ENCODE measurements at regions not wholly inside any gene's neighbourhood (a gene's known extent, or its start where the extent isn't known, plus 50 kb on each side); places are given as distances from the start of the nearest gene placed in this dataset.

DNA sequence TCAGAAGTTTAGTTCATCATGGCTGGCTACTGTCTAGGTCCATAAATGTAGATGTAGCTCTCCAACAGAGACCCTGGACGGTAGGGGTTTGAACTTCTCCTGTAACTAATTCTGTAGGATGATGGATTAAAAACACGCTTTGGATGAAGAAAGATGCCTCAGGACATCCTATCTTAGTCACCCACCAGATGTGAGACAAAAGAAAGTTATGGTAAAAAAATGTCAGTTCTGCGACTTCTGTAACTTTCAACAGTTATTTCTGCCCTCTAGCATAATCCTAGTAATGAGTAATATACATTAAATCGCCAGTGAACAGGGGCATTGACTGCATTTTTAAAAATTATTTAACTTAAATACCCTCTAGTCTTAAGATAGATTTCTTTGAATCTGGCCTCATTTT lies 210.1 kb upstream of the LRATD1 start:
- no peaks in the 10 kb centered on the region for H3K36me3 Mint-ChIP-seq
- no peak overlapping the region for H3K4me3 Mint-ChIP-seq
- H3K4me1 Mint-ChIP-seq: no peaks in the 10 kb centered on the region
- peaks cover 5% of the 10 kb centered on the region for H3K9me3 Mint-ChIP-seq
- no peak for ATAC-seq
- no peaks in the 10 kb centered on the region for H3K27me3 Mint-ChIP-seq
- no peak overlapping the region for H3K27ac Mint-ChIP-seq

DNA sequence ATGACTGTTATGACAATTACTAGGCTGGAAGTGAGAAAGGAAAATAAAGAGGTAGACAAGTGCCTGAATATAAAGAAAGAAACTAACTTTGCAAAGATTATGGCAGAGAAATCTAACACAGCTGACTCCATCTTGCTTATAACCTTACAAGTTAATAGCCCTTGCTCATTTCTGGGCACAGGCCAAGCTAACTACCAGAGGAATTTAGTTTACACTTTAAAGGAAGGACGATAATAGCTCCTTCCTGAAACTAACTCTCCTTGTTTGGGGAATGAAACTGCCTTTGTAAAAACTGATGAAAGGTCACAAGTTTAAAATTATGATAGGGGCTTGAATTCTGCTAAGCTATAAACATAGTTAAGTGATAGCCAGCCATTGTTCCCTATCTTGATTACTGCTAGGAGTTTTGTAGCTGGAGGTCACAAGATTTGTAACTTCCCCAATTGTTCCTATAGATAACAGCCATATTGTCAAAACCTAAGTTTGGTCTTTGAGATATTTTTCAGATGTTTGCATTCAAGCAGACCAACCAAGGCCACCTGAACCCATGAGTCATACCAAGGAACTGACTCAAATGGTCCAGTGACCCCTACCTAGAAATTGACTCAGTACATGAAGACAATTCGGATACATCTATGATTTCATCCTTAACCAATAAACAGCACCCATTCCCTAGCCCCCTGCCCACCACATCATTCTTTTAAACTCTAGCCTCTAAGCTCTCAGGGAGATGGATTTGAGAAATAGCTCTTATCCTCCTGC lies 209.2 kb upstream of the LRATD1 start:
- H3K36me3 Mint-ChIP-seq: no peaks in the 10 kb centered on the region
- ATAC-seq: no peak
- H3K4me3 Mint-ChIP-seq: no peak overlapping the region
- H3K27me3 Mint-ChIP-seq: no peaks in the 10 kb centered on the region
- H3K27ac Mint-ChIP-seq: no peak overlapping the region
- peaks cover 5% of the 10 kb centered on the region for H3K9me3 Mint-ChIP-seq
- no peaks in the 10 kb centered on the region for H3K4me1 Mint-ChIP-seq

DNA sequence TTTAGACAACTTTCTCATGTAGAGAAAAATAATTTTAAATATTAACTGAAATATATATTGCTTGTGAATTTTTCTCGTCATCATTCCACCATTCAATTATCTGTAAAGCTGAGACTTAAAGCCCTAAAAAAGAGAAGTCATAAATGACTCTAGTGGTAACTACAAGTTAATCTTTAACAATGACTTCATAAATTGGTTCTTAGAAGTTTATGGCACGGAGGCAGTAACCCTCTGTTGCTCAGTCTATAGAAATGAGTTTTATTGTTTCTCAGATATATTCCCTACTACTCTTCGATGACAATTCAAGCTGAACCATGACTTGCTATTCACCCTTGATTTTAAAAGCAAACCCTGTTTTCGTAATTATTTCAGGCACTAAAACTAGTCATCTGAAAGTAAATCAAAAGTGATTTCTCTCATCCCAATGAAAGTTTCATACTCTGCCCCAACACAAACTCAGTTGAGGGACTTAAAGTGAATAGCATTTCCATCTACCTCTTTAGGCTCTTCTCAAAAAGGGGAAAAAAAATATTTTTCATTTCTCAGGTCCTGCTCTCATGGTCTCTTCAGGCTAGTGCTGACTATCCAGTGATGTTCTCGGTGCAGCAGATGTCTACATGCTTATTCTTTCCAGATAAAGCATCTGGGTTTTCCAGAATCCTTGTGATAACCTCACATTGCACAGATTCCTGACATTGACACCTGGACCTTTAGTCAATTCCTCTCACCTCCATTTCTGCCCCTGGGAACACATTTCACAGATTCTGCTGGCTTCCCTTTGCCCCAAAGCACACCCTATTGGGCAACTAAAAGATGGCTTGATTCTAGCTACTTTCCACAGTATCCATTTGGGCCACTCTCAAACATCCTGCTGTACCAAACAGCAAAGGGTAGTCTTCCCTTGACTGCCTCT lies 207.8 kb upstream of the LRATD1 start:
- no peak for ATAC-seq
- Mint-ChIP-seq H3K4me3 (no peak overlapping the region), H3K9me3 (peaks cover 5% of the 10 kb centered on the region), H3K36me3 (no peaks in the 10 kb centered on the region), H3K4me1 (no peaks in the 10 kb centered on the region), H3K27me3 (no peaks in the 10 kb centered on the region), H3K27ac (no peak overlapping the region)

DNA sequence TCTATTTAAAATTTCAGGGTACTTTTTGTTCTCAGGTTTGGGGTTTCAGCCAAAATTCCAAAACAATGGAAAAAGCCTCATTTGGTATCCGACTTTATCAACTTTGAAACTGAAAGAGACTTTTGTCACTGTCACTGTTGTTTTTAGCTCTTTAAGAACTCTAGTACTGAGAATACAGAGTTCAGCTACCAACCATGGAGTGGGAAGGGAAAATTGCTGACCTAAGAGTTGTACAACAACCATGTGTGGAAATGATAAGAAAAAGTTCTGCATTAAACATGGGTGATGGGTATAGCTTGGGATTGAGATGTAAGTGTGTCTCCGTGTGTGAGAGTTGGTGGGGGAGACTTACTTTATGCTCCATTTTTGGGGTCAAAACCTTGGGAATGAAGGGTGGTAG lies 206.6 kb upstream of the LRATD1 start:
- H3K27me3 Mint-ChIP-seq: no peaks in the 10 kb centered on the region
- peaks cover 3% of the 10 kb centered on the region for H3K9me3 Mint-ChIP-seq
- H3K36me3 Mint-ChIP-seq: no peaks in the 10 kb centered on the region
- ATAC-seq: no peak
- no peaks in the 10 kb centered on the region for H3K4me1 Mint-ChIP-seq
- no peak overlapping the region for H3K4me3 Mint-ChIP-seq
- H3K27ac Mint-ChIP-seq: no peak overlapping the region

DNA sequence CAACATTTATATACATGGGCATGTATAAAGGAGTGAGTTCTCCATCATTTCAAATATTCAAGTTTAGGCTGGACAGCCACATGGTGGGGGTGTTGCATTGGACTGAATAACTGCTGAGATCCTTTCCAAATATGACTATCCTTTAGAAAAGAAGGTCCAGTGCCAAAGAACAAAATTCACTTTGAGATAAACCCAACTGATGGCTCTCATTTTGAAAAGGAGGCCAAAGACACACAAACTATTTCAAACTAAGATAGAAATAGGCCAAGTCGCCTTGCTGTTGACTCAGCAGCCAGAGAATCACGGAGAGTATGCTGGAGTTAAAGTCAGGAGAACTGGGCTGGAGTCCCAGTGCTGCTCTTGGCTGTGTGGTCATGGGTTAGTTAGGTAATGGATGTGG lies 204.5 kb upstream of the LRATD1 start:
- Mint-ChIP-seq H3K36me3 (no peaks in the 10 kb centered on the region), H3K27ac (no peak overlapping the region), H3K27me3 (no peaks in the 10 kb centered on the region), H3K9me3 (peaks cover 3% of the 10 kb centered on the region), H3K4me3 (no peak overlapping the region), H3K4me1 (no peaks in the 10 kb centered on the region)
- no peak for ATAC-seq

DNA sequence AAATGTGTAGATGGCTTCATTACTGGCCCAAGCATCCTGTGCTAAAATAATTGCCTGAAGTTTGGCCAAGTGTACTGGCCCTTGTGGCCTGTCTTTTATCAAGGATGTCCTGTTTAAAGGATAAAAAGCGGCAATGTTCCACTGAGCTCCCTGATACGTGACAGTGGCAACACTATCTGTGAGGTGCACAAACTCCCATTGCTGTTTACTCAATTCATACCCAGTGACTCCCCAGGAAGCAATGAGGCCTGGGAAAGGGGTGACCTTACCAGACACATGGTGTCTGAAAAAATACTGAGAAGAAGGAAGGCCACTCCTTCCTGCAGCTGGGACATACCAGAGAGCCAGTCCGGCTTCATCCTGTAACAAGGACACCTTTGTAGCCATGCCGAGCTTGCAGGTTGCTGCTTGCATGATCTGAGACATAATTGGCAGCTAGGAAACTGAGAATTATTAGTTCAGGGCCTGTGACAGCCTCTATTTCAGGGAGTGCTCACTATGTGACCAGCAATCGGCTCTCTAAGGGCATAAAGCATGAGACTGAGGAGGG lies 198.5 kb upstream of the LRATD1 start:
- peaks cover 12% of the 10 kb centered on the region for H3K9me3 Mint-ChIP-seq
- H3K4me1 Mint-ChIP-seq: no peaks in the 10 kb centered on the region
- no peak overlapping the region for H3K4me3 Mint-ChIP-seq
- H3K27me3 Mint-ChIP-seq: no peaks in the 10 kb centered on the region
- H3K27ac Mint-ChIP-seq: no peak overlapping the region
- no peaks in the 10 kb centered on the region for H3K36me3 Mint-ChIP-seq
- ATAC-seq: no peak

DNA sequence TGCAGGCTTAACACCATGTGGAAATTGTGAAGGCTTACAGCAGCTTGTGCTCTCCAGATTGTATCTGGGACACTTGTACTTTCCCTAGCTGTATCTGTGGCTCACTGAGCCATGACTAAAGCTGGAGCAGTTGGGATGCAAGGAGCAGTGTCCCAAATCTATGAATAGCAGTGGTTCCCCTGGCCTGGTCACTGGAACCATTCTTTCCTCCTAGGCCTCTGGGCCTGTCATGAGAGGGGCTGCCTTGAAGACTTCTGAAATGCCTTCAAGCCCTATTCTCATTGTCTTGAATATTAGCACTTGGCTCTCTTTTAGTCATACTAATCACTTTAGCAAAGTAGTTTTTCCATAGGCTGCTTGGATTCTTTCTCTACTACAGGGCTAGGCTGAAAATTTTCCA lies 186.8 kb upstream of the LRATD1 start:
- no peak overlapping the region for H3K27ac Mint-ChIP-seq
- H3K36me3 Mint-ChIP-seq: no peaks in the 10 kb centered on the region
- no peaks in the 10 kb centered on the region for H3K9me3 Mint-ChIP-seq
- H3K27me3 Mint-ChIP-seq: no peaks in the 10 kb centered on the region
- no peak for ATAC-seq
- no peaks in the 10 kb centered on the region for H3K4me1 Mint-ChIP-seq
- H3K4me3 Mint-ChIP-seq: no peak overlapping the region

DNA sequence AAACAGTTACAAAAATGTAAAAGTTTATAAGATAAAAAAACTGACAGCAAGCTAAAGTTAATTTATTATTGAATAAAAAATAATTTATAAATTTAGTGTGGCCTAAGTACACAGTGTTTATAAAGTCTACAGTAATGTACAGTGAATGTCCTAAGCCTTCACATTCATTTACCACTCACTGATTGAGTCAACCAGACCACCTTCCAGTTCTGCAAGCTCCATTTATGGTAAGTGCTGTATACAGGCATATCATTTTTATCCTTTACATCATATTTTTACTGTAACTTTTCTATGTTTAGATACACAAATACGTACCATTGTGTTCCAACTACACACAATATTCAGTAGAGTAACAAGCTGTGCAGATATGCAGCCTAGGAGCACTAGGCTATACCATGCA lies 184.2 kb upstream of the LRATD1 start:
- H3K36me3 Mint-ChIP-seq: no peaks in the 10 kb centered on the region
- ATAC-seq: no peak
- H3K4me1 Mint-ChIP-seq: no peaks in the 10 kb centered on the region
- H3K4me3 Mint-ChIP-seq: no peak overlapping the region
- H3K27me3 Mint-ChIP-seq: no peaks in the 10 kb centered on the region
- H3K27ac Mint-ChIP-seq: no peak overlapping the region
- H3K9me3 Mint-ChIP-seq: no peaks in the 10 kb centered on the region

DNA sequence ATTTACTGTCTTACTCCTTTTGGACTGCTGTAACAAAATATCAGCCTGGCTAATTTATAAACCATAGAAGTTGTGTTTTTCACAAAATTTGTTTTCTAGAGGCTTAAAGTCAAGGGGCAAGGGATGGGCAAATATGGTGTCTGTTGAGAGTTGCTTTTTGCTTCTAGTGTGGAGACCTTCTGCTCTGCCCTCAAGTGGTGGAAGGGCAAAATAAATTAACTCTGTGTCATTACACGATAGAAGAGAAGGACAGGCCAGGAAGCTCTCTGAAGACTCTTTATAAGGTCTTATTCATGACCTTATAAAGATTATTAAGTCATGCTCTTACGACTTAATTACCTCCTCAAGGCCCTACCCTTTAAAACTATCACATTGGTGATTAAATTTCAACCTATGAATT lies 181.2 kb upstream of the LRATD1 start:
- ATAC-seq: no peak
- no peaks in the 10 kb centered on the region for H3K27me3 Mint-ChIP-seq

DNA sequence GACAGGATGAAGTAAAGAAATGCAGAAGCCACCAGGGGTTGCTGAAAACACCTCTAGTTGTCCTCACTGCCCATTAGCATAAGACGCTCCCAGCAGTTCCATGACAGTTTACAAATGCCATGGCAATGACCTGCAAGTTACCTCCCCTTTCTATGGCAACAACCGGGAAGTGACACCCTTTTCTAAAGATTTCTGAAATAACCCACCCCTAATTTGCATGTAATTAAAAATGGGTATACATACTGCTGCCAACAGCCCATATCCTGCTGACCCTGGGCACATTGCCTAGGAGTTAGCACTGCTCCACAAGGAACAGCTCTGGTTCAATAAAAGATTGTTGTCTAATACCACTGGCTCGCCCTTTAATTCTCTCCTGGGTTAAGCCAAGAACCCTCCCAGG lies 178.3 kb upstream of the LRATD1 start:
- no peak for ATAC-seq
- H3K36me3 Mint-ChIP-seq: no peaks in the 10 kb centered on the region
- H3K4me1 Mint-ChIP-seq: no peaks in the 10 kb centered on the region
- H3K27ac Mint-ChIP-seq: no peak overlapping the region
- peaks cover 3% of the 10 kb centered on the region for H3K9me3 Mint-ChIP-seq
- H3K4me3 Mint-ChIP-seq: no peak overlapping the region
- H3K27me3 Mint-ChIP-seq: no peaks in the 10 kb centered on the region

More for the DNA sequence above, 181.2 kb upstream of the LRATD1 start:
- no peaks in the 10 kb centered on the region for H3K36me3 Mint-ChIP-seq
- H3K4me3 Mint-ChIP-seq: no peak overlapping the region
- H3K9me3 Mint-ChIP-seq: peaks cover under 1% of the 10 kb centered on the region
- no peaks in the 10 kb centered on the region for H3K4me1 Mint-ChIP-seq
- H3K27ac Mint-ChIP-seq: no peak overlapping the region

DNA sequence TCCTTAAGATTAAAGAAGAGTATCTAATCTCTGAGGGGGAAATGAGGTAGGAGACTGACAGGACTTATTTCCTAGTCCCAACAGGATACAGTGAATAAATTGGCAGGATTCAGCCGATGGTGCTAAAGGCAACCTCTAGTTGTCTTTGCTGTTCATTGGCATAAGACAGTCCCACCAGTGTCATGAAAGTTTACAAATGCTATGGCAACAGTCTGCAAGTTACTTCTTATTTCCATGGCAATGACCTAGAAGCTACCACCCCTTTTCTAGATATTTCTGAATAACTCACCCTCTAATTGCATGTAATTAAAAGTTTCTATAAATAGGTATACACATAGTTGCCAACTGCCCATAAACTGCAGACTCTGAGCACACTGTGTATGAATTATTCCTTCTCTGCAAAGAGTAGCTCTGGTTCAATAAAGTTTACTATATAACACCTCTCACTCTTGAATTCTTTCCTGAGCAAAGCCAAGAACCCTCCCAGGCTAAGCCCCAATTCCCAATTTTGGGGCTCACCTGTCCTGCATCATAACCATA lies 172.7 kb upstream of the LRATD1 start:
- peaks cover 3% of the 10 kb centered on the region for H3K9me3 Mint-ChIP-seq
- no peak for ATAC-seq
- no peaks in the 10 kb centered on the region for H3K27me3 Mint-ChIP-seq
- no peaks in the 10 kb centered on the region for H3K36me3 Mint-ChIP-seq
- no peak overlapping the region for H3K4me3 Mint-ChIP-seq
- no peak overlapping the region for H3K27ac Mint-ChIP-seq
- no peaks in the 10 kb centered on the region for H3K4me1 Mint-ChIP-seq

DNA sequence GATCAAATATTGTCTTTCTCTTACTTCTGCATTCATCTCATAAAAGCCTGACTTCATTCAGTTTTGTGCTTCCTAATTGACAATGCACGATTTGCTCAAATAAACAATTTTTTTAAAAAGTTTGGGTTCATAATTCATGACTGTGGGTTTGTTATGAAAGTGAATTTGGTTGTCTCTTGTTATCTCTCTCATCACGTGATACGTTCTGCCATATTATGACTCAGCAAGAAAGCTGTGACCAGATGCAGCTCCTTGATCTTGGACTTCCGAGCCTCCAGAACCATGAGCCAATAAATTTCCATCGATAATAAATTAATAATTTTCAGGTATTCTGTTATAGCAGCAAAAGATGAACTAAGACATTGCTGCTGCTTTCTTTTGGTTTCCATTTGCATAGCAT lies 156.5 kb upstream of the LRATD1 start:
- Mint-ChIP-seq H3K4me3 (no peak overlapping the region), H3K27me3 (no peaks in the 10 kb centered on the region), H3K9me3 (no peaks in the 10 kb centered on the region), H3K4me1 (no peaks in the 10 kb centered on the region), H3K36me3 (no peaks in the 10 kb centered on the region), H3K27ac (no peak overlapping the region)
- ATAC-seq: no peak

DNA sequence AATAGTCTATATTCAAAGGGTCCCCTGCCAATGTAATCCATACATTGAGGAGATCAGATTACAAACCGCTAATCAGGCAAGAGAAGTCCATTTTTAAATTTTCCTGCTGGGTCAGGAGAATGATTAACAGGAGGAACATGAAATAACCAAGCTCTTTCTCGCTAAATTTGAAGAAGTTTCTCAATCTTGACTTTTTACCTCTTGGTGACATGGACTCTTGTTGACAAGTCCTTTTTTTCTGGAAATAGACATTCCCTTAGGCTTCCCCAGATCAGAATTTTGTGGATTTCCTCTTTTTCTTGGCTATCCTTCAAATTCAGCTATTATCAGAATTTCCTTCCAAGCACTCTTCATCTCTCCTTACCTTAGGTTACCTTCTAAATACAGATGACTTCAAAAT lies 153.0 kb upstream of the LRATD1 start:
- H3K4me1 Mint-ChIP-seq: no peaks in the 10 kb centered on the region
- no peaks in the 10 kb centered on the region for H3K27me3 Mint-ChIP-seq
- no peak overlapping the region for H3K27ac Mint-ChIP-seq
- ATAC-seq: no peak
- no peaks in the 10 kb centered on the region for H3K36me3 Mint-ChIP-seq
- peaks cover 8% of the 10 kb centered on the region for H3K9me3 Mint-ChIP-seq
- H3K4me3 Mint-ChIP-seq: no peak overlapping the region

DNA sequence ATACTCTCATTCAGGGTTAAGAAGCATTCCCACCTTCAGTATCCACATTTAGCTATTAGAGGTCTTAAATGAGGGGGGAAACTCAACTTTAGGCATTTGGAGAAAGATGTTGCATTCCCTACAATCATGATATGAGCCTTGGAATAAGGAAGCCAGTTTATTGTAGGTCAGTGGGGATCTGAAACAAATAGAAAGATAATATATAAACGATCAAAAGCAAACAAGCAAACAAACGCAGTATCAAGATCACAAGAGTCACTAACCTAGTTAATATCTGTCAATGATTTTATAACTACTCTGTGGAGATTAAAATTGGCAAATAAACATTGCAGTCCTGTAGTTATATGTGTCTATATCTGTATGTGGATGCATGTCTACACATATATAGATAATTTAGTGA lies 152.4 kb upstream of the LRATD1 start:
- no peak overlapping the region for H3K27ac Mint-ChIP-seq
- no peaks in the 10 kb centered on the region for H3K27me3 Mint-ChIP-seq
- ATAC-seq: no peak
- H3K4me1 Mint-ChIP-seq: no peaks in the 10 kb centered on the region
- H3K9me3 Mint-ChIP-seq: peaks cover 8% of the 10 kb centered on the region
- no peaks in the 10 kb centered on the region for H3K36me3 Mint-ChIP-seq
- no peak overlapping the region for H3K4me3 Mint-ChIP-seq

DNA sequence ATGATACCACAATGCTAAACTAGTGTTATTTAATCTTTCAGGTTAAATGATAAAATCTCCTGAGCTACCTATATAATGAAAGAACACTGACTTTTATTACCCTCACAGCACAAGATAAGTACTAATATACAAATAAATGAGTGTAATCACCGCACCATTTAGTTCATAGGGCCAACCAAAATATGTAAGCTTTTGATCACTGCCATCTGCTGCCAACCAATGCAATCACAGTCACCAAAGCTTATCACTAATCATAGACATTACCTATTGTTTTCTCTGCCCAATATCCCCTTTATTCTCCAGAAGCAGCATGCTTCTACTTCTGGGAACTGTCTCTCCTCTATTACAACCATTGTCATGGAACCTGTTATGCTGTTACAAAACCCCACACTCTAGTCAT lies 151.6 kb upstream of the LRATD1 start:
- no peaks in the 10 kb centered on the region for H3K27me3 Mint-ChIP-seq
- ATAC-seq: no peak
- no peaks in the 10 kb centered on the region for H3K4me1 Mint-ChIP-seq
- peaks cover 11% of the 10 kb centered on the region for H3K9me3 Mint-ChIP-seq
- no peaks in the 10 kb centered on the region for H3K36me3 Mint-ChIP-seq
- H3K4me3 Mint-ChIP-seq: no peak overlapping the region
- no peak overlapping the region for H3K27ac Mint-ChIP-seq

Data from stimulated activated memory B cell treated with anti-CD40 and anti-IgM and Interleukin-4, amounts not matched to agents 10 μg/mL and 1 μg/mL and 100 μg/mL, for 72 hours (primary cell).